ENCODE measurements at regions not wholly inside any gene's neighbourhood (a gene's known extent, or its start where the extent isn't known, plus 50 kb on each side); places are given as distances from the start of the nearest gene placed in this dataset.

DNA sequence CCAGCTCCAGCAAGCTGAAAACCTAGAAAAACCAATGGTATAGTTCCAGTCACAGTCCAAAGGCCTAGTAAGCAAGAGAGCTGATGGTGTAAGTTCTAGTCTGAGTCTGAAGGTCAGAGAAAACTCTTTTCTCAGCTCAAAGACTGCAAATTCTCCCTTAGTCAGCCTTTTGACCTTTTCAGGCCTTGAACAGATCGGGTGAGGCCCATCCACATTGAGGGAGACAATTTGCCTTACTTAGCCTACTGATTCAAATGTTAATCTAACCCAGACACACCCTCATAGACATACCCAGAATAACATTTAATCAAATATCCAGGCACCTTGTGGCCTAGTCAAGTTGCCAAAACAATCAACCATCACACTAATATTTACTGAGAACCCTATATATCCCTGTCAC is 110.8 kb upstream of the KCNJ3 start:
- TF ChIP-seq POLR2A (IDR thresholded peaks at IDR 0.05; ENCODE audit: low read length): no peak
- no peak for TF ChIP-seq GATA1 (IDR thresholded peaks at IDR 0.05; ENCODE audit: low read depth, low read length)
